ENCODE measurements at regions not wholly inside any gene's neighbourhood (a gene's known extent, or its start where the extent isn't known, plus 50 kb on each side); places are given as distances from the start of the nearest gene placed in this dataset.
"Not testable (repeated sequence)": the region's sequence is repeated elsewhere in the genome, so short reads cannot be mapped to it uniquely, and the experiment has no call there.

GRCh38 chr2:144630459-144631215, 110.7 kb upstream of the ZEB2 start:
- no peak for DNase-seq

GRCh38 chr2:144629935-144630334, 110.0 kb upstream of the ZEB2 start:
- DNase-seq, result no peak

- no peak for DNase-seq
These were observed 108.6 kb upstream of the ZEB2 start for GRCh38 chr2:144628566-144628965.

- DNase-seq, result no peak
These were observed 105.7 kb upstream of the ZEB2 start for GRCh38 chr2:144625626-144626025.

GRCh38 chr2:144625226-144625625, 105.3 kb upstream of the ZEB2 start:
- no peak for DNase-seq

- DNase-seq, result no peak
These were observed 104.5 kb upstream of the ZEB2 start for GRCh38 chr2:144624451-144624850.

GRCh38 chr2:144622373-144622772, 102.5 kb upstream of the ZEB2 start:
- DNase-seq, result not testable (repeated sequence)

- DNase-seq, result no peak
These were observed 101.3 kb upstream of the ZEB2 start for GRCh38 chr2:144621266-144621665.

- no peak for DNase-seq
These were observed 99.8 kb upstream of the ZEB2 start for GRCh38 chr2:144619760-144620159.

GRCh38 chr2:144617171-144617570, 97.3 kb upstream of the ZEB2 start:
- DNase-seq, result not testable (repeated sequence)

GRCh38 chr2:144615866-144616565, 96.1 kb upstream of the ZEB2 start:
- no peak for DNase-seq

GRCh38 chr2:144607891-144608521, 88.1 kb upstream of the ZEB2 start:
- DNase-seq, result no peak

- no peak for DNase-seq
These were observed 87.2 kb upstream of the ZEB2 start for GRCh38 chr2:144607099-144607498.

GRCh38 chr2:144606466-144607095, 86.7 kb upstream of the ZEB2 start:
- DNase-seq, result no peak

- no peak for DNase-seq
These were observed 85.4 kb upstream of the ZEB2 start for GRCh38 chr2:144605231-144605840.

GRCh38 chr2:144603334-144603733, 83.4 kb upstream of the ZEB2 start:
- DNase-seq, result no peak

GRCh38 chr2:144598906-144599305, 79.0 kb upstream of the ZEB2 start:
- DNase-seq, result no peak

- no peak for DNase-seq
These were observed 78.1 kb upstream of the ZEB2 start for GRCh38 chr2:144597894-144598593.

- DNase-seq, result no peak
These were observed 77.5 kb upstream of the ZEB2 start for GRCh38 chr2:144597388-144597787.

- DNase-seq, result no peak
These were observed 76.4 kb upstream of the ZEB2 start for GRCh38 chr2:144596073-144596871.

GRCh38 chr2:144595686-144596072, 75.8 kb upstream of the ZEB2 start:
- DNase-seq, result no peak

GRCh38 chr2:144595279-144595678, 75.4 kb upstream of the ZEB2 start:
- no peak for DNase-seq
